ENCODE measurements at regions not wholly inside any gene's neighbourhood (a gene's known extent, or its start where the extent isn't known, plus 50 kb on each side); places are given as distances from the start of the nearest gene placed in this dataset.

- H3K4me3 ChIP-seq, result no peak overlapping the region
- no peak for DNase-seq
These were observed 666.5 kb downstream of the FLRT2 start for GRCh38 chr14:86196471-86196870.

GRCh38 chr14:86193756-86194155 is 663.8 kb downstream of the FLRT2 start:
- intact Hi-C loops (cut with DNase I; ENCODE audit: low total_unique reads), result no loop called here
- H3K9me3 ChIP-seq, result no peaks in the 10 kb centered on the region
- no peaks in the 10 kb centered on the region for H3K36me3 ChIP-seq
- DNase-seq, result no peak
- H3K27me3 ChIP-seq, result no peaks in the 10 kb centered on the region
- H3K4me1 ChIP-seq, result no peaks in the 10 kb centered on the region
- no peak overlapping the region for H3K27ac ChIP-seq
- no peak for TF ChIP-seq CTCF (IDR thresholded peaks at IDR 0.05)
- H3K4me3 ChIP-seq, result no peak overlapping the region

More at GRCh38 chr14:86196471-86196870, 666.5 kb downstream of the FLRT2 start:
- H3K4me1 ChIP-seq, result no peaks in the 10 kb centered on the region
- H3K27me3 ChIP-seq, result no peaks in the 10 kb centered on the region
- H3K9me3 ChIP-seq, result no peaks in the 10 kb centered on the region
- H3K27ac ChIP-seq, result no peak overlapping the region
- TF ChIP-seq CTCF (IDR thresholded peaks at IDR 0.05), result no peak
- H3K36me3 ChIP-seq, result no peaks in the 10 kb centered on the region
- intact Hi-C loops (cut with DNase I; ENCODE audit: low total_unique reads), result no loop called here

- Histone ChIP-seq H3K4me3 (no peak overlapping the region), H3K36me3 (no peaks in the 10 kb centered on the region), H3K27ac (no peak overlapping the region), H3K4me1 (no peaks in the 10 kb centered on the region), H3K27me3 (no peaks in the 10 kb centered on the region), H3K9me3 (no peaks in the 10 kb centered on the region)
- no peak for TF ChIP-seq CTCF (IDR thresholded peaks at IDR 0.05)
- intact Hi-C loops (cut with DNase I; ENCODE audit: low total_unique reads), result no loop called here
- DNase-seq, result no peak
These were observed 650.0 kb downstream of the FLRT2 start for GRCh38 chr14:86179980-86180379.

GRCh38 chr14:86168371-86168770 is 638.4 kb downstream of the FLRT2 start:
- intact Hi-C loops (cut with DNase I; ENCODE audit: low total_unique reads), result no loop called here
- no peaks in the 10 kb centered on the region for H3K4me1 ChIP-seq
- H3K27me3 ChIP-seq, result no peaks in the 10 kb centered on the region
- H3K27ac ChIP-seq, result no peak overlapping the region
- H3K9me3 ChIP-seq, result peaks cover 0 to 5% (median 0%) of the 10 kb centered on the region in 3 donors
- H3K36me3 ChIP-seq, result no peaks in the 10 kb centered on the region
- no peak for TF ChIP-seq CTCF (IDR thresholded peaks at IDR 0.05)
- DNase-seq, result no peak
- H3K4me3 ChIP-seq, result no peak overlapping the region

- no peaks in the 10 kb centered on the region for H3K36me3 ChIP-seq
- intact Hi-C loops (cut with DNase I; ENCODE audit: low total_unique reads), result no loop called here
- H3K27me3 ChIP-seq, result no peaks in the 10 kb centered on the region
- no peak for DNase-seq
- no peak overlapping the region for H3K4me3 ChIP-seq
- peaks cover 0 to 5% (median 0%) of the 10 kb centered on the region in 3 donors for H3K9me3 ChIP-seq
- H3K27ac ChIP-seq, result no peak overlapping the region
- H3K4me1 ChIP-seq, result no peaks in the 10 kb centered on the region
- no peak for TF ChIP-seq CTCF (IDR thresholded peaks at IDR 0.05)
These were observed 636.6 kb downstream of the FLRT2 start for GRCh38 chr14:86166541-86166940.

- no peak overlapping the region for H3K27ac ChIP-seq
- no peaks in the 10 kb centered on the region for H3K9me3 ChIP-seq
- TF ChIP-seq CTCF (IDR thresholded peaks at IDR 0.05), result no peak
- no peaks in the 10 kb centered on the region for H3K4me1 ChIP-seq
- DNase-seq, result no peak
- no peaks in the 10 kb centered on the region for H3K27me3 ChIP-seq
- H3K36me3 ChIP-seq, result no peaks in the 10 kb centered on the region
- intact Hi-C loops (cut with DNase I; ENCODE audit: low total_unique reads), result no loop called here
- H3K4me3 ChIP-seq, result no peak overlapping the region
These were observed 623.5 kb downstream of the FLRT2 start for GRCh38 chr14:86153480-86153879.
